HG02870 (cell line): ENCODE measurements at regions not wholly inside any gene's neighbourhood (a gene's known extent, or its start where the extent isn't known, plus 50 kb on each side); places are given as distances from the start of the nearest gene placed in this dataset.

Experiments used
- ATAC-seq: cut with Tn5 transposase; IDR thresholded peaks from one replicate; pipeline ENCODE4 v1.9.1; 2021; ENCODE audit warnings: mild to moderate bottlenecking, moderate library complexity; ENCODE audit not compliant: unreplicated experiment

GRCh38 chr16:64892835-64893785 lies 228.8 kb downstream of the CDH11 start:
- no peak for ATAC-seq

- no peak for ATAC-seq
Measured at GRCh38 chr16:64889446-64889845, 232.4 kb downstream of the CDH11 start.

DNA sequence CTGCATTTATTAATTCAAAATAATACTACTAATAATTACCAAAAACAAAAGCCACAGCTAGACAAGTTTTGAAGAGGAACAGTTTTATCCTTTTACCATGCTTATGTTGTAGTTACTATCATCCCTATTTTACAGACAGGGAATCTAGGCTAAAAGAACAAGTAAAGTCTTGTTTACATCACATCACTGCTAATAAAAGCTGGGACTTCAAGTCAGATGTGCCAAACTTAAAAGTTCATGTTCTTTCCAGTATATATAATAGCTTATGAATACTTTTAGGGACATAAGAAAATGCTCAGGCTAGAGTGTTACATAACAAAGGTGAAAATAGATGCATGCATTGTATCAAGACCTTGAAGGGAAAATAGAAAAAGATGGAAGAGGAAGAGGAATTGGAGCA lies 234.2 kb downstream of the CDH11 start:
- ATAC-seq, result no peak

DNA sequence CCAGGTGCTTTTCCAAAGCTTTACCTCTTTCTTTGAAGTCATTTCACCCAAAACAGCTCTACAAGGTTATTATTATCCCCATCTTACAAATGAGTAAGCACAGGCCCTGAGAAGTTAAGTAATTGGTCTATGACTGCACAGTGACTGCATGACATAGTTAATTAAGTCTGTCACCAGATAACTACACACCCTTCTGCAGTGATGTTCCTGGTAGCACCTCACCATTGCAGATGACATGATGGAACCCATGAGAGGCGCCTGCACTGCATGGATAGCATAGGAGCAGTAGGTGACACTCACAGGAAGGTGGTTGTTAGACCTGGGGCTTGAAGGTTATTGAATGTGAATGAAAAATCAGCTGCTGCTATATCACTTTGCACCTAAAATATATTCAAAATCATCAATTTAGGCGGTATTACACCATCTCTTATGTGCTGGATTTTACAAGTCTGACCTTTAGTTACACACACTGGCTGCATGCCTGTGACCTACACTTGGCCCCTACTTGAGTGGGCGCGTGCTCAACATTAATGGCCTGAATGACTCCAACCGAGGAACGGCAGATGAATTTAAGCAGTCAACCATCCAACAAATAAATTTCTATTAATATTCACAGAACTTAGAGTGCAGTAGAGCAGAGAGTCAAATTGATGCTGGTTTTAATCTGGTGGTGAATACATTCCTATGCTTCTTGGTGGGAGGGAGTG lies 239.6 kb downstream of the CDH11 start:
- ATAC-seq, result no peak

DNA sequence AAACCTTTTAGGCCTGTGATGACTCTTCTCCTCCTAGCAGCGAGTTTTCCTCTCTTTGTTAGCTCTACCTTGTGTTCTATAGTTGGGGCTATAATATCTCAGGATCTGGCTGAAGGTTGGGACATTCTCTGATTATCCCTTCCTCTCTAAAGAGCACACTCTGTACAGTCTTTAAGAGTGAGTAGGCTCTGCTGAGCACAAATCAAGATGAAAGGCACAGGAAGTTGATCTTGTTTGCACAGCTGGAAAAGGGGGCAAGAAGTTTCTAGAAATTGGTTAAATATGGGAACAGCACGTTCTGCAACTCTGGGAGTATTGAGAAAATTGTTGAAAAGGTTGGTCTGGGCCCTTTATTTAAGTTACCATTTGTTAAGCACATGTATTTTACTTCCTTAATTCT lies 240.9 kb downstream of the CDH11 start:
- no peak for ATAC-seq

- no peak for ATAC-seq
Measured at GRCh38 chr16:64880006-64880405, 241.9 kb downstream of the CDH11 start.

DNA sequence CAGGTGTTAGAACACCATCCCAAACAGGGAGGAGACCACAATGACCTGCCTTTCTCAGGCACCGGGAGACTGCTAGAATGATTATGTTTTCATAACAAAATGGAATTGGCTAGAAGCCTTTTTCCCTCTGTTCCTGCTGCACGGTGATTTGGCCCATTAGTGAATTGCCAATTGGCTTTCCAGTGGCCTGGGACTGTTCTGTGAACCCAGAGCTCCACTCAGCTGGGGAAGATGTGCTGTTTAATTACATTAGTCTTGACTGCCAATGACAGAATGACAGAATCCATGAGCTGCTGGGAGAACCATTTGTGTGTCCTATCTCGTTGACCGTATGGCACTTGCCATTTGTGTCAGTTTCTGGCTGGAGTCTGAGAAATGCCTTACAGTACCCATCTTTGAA lies 242.9 kb downstream of the CDH11 start:
- ATAC-seq, result no peak

GRCh38 chr16:64872101-64872500 lies 249.8 kb downstream of the CDH11 start:
- no peak for ATAC-seq

DNA sequence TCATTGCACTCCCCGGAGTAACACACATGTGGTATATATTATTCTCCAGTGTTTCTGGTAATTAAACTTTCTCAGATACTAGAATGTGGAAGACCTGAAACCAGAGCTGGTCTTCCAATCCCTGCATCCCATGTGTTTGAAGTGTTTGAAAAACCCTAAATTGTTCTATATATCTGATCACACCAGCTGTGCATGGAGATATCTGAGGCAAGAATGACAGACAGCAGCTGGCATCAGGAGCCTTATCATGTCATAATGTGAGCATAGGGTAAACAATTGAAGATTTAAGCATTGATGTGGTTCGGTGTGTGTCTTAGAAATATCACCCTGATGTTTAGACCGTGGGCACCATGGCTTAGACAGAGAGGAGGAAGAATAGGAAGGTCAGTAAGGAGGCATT lies 251.0 kb downstream of the CDH11 start:
- ATAC-seq, result no peak

DNA sequence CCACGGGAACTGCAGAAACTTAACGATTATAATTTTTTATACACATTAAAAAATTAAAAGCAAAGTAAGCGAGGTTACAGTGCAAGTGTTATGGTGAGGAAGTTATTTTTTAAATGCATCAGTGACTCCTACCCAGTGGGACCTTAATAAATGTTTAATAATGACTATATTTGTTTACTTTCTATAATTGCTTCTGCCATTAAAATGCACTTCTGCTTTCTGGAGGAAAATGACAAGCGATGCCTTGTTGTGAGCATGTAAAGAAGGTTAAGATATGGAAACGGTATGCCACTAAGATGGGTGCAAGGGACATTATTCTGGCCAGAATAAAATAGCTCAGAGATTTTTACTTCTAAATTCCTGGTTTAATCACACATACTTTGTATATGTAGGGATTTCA lies 252.1 kb downstream of the CDH11 start:
- ATAC-seq, result no peak

DNA sequence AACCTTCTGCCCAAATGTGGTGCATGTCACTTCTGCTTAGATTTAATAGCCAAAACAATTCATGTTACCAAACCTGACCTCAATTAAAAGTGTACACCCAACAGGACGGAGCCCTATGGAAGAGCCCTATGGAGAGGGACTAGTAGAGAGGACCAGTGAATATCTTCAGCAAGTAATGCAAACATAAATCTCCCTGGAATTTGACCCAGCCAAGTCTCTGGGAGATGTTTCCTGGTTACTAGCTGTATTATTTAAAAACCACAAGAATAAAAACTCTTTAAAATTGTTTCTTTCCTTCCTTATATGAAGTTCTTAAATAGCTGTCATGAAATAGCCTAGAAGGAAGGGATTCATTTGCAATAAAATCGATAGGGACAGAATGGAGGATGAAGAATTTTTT lies 255.8 kb downstream of the CDH11 start:
- ATAC-seq, result no peak

DNA sequence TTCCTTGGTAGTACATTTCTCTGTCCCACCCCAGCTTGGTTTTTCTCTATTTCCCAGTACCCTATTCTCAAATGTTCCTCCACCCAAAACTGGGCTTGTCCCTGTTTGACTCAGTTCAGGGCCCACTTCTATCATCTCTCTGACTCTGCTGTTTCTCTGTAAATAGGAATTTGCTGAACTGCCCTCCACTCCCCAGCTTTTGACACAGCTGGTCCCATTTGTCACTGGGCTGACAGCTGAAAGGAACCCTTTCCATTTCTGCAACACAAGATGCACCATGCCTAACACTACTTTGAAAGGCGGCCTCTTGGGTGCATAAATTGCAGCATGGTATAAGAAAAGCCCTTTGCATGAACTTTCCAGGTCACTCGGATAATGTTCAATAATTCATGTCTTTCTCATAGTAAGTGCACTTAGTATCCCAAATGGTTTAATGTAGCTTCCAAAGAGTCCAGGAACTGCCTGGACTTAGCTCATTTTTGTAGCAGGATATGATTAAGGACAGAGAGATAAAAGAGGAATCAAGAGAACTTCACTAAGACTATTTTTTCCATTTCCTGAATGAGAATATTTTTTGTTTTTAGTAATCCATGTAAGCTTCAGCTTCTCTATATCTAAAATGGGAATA lies 256.7 kb downstream of the CDH11 start:
- ATAC-seq, result no peak

DNA sequence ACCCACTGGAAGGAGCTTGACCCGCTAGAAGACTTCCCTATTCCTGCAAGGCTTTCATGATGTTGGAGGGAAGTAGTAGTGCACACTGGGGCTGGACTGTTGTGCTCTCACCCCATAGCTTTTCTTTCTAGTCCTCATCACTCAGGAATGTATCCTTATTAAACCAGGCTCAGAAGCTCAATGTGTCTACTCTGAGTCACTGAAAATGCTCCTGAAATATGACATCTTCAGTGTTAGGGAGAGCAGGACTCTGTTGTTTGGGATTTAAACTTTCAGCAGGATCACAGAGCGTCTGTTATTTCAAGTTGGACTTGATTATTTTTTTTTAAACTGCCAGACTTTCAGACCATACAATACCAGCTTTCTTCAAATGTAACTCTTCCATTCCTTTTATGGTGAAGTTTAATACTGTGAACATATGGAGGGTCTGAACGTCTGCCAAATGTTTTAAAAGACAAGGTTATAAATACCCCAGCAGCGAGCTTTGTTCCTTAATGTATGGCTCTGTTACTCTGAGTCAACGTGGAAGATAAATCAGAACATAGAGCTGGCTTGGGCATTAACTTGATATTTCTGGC lies 257.5 kb downstream of the CDH11 start:
- ATAC-seq, result no peak

- no peak for ATAC-seq
Measured at GRCh38 chr16:64858076-64858475, 263.8 kb downstream of the CDH11 start.

GRCh38 chr16:64857411-64857810 lies 264.5 kb downstream of the CDH11 start:
- no peak for ATAC-seq

- ATAC-seq, result no peak
Measured at GRCh38 chr16:64853551-64853950, 268.3 kb downstream of the CDH11 start.

DNA sequence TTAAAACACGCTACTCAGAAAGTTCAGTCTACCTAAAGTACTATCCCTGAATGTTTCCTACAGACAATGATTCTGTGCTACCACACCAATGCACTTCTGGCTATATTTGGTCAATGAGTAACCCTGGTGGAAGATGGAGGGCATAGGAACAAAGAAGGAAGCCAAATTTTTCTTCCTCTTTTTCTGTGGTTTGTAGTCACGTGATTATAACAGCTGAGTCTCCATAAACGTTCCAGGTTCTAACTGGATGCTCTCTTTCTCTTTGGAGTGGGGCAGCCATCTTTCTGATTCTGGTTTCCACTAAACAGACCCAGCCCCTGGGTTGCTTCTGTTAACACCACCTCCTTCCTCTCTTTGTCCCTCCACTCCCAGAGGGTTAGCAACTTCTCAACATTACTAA lies 274.9 kb downstream of the CDH11 start:
- ATAC-seq, result no peak

DNA sequence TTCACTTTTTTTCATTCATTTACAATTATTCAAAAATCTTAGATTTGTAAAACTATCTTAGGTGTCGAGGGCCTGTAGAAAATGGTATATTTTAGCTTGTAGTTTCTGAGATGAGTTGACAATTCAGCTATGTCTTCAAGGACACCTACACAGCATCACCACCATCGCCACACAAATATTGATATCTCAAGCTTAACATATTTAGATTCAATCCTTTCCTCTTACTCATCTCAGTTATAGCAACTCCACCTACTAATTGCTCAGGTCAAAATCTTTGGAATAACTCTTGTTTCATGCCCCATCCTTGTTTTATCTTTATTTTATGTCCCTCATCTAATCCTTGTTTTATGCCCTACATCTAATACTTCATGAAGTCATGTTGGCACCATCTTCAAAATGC lies 276.8 kb downstream of the CDH11 start:
- ATAC-seq, result no peak

- ATAC-seq, result no peak
Measured at GRCh38 chr16:64841482-64841881, 280.4 kb downstream of the CDH11 start.

DNA sequence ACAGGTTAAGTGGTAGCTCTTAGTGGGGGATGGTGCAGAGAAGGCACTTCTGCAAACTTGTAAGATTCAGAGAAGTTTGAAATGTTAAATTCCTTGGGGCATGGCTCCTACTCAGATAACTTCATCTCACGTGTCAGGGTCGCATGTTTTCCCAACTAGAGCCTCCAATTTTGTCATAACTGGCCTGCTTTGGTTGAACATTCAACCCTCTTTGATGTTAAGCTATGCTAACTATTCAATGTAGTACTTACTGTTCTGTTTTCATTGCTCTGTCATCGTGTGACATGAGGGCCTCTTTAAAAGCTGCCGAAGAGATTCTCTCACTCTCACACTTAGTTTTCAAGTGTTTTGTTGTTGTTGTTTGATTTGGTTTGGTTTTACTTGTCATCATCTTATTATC lies 280.8 kb downstream of the CDH11 start:
- no peak for ATAC-seq

- no peak for ATAC-seq
Measured at GRCh38 chr16:64830653-64831052, 291.2 kb downstream of the CDH11 start.
